BE2C (cell line): ENCODE measurements at regions not wholly inside any gene's neighbourhood (a gene's known extent, or its start where the extent isn't known, plus 50 kb on each side); places are given as distances from the start of the nearest gene placed in this dataset.

Experiments
- DNase-seq: peaks from one replicate; pipeline ENCODE4 v3.0.0-alpha.2; 2020
- H3K27me3 ChIP-seq: fragments of 250-450 bp; sonication (Bioruptor Pico); 2 replicates; pipeline ENCODE4 v1.5.1; 2020; ENCODE audit warnings: mild to moderate bottlenecking
- H3K36me3 ChIP-seq: fragments of 250-450 bp; sonication (Bioruptor Pico); 2 replicates; pipeline ENCODE4 v1.5.1; 2020; ENCODE audit warnings: mild to moderate bottlenecking
- H3K4me1 ChIP-seq: fragments of 250-450 bp; sonication (Bioruptor Pico); 2 replicates; pipeline ENCODE4 v1.5.1; 2020
- H3K4me3 ChIP-seq: 2 replicates; pipeline ENCODE4 v1.5.1; 2011; ENCODE audit warnings: low read depth, low read length
- H3K9me3 ChIP-seq: fragments of 250-450 bp; sonication (Bioruptor Pico); 2 replicates; pipeline ENCODE4 v1.5.1; 2020
- TF ChIP-seq, protein P1 (sequence below): IDR thresholded peaks from 2 replicates; pipeline ENCODE4 v1.5.1; 2012; ENCODE audit warnings: mild to moderate bottlenecking, low read depth, low read length

DNA sequence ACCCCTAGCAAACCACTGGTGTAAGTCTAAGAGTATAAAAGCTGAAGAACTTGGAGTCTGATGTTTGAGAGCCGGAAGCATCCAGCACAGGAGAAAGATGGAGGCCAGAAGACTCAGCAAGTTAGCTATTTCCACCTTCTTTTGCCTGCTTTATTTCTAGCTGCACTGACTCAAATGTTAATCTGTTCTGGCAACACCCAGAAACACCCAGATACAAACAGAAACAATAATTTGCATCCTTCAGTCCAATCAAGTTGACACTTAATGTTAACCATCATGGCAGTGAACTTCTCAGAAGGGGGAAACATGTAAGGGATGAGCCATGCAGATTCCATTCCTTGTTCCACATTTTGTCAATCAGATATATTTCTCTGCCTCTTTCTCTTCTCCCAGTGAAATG, 101.8 kb upstream of the FERD3L start:
- TF ChIP-seq, protein P1, sequence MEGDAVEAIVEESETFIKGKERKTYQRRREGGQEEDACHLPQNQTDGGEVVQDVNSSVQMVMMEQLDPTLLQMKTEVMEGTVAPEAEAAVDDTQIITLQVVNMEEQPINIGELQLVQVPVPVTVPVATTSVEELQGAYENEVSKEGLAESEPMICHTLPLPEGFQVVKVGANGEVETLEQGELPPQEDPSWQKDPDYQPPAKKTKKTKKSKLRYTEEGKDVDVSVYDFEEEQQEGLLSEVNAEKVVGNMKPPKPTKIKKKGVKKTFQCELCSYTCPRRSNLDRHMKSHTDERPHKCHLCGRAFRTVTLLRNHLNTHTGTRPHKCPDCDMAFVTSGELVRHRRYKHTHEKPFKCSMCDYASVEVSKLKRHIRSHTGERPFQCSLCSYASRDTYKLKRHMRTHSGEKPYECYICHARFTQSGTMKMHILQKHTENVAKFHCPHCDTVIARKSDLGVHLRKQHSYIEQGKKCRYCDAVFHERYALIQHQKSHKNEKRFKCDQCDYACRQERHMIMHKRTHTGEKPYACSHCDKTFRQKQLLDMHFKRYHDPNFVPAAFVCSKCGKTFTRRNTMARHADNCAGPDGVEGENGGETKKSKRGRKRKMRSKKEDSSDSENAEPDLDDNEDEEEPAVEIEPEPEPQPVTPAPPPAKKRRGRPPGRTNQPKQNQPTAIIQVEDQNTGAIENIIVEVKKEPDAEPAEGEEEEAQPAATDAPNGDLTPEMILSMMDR: no peak
- H3K4me1 ChIP-seq: no peaks in the 10 kb centered on the region
- no peak overlapping the region for H3K4me3 ChIP-seq
- peaks cover 5% of the 10 kb centered on the region for H3K27me3 ChIP-seq
- DNase-seq: no peak
- H3K9me3 ChIP-seq: no peaks in the 10 kb centered on the region
- H3K36me3 ChIP-seq: no peaks in the 10 kb centered on the region

DNA sequence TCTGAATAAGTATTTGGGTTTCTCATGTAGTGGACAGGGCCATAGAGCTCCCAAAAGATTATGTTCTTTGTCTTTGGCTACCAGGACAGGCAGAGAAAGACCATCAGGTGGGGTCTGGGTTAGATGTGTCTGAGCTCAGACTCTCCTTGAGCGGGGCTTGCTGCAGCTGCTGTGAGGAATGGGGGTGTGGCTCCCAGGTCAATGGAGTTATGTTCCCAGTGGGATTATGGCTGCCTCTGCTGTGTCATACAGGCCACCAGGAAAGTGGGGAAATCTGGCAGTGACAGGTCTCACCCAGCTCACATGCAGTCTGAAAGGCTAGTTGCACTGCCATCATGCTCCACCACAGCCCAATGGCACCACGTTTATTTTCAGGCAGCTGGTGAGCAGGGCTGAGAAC, 97.0 kb upstream of the FERD3L start:
- H3K4me3 ChIP-seq: no peak overlapping the region
- TF ChIP-seq, protein P1: no peak
- no peaks in the 10 kb centered on the region for H3K36me3 ChIP-seq
- H3K27me3 ChIP-seq: peaks cover 3% of the 10 kb centered on the region; the same call in 1 of the 2 replicates
- H3K4me1 ChIP-seq: no peaks in the 10 kb centered on the region
- no peaks in the 10 kb centered on the region for H3K9me3 ChIP-seq
- DNase-seq: no peak

DNA sequence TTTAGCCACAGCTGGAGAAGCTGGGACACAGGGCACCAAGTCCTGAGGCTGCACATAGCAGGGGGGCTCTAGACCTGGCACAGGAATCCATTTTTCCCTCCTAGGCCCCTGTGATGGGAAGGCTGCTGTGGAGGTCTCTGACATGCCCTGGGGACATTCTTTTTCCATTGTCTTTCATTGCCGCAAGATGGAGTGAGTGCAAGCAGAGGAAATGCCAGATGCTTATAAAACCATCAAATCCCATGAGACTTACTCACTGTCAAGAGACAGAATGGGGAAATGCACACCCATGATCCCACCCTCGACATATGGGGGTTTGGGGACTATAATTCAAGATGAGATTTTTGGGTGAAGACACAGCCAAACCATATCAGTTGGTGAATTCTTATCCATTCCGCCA, 94.7 kb upstream of the FERD3L start:
- Histone ChIP-seq H3K27me3 (peaks cover 3% of the 10 kb centered on the region; the same call in 1 of the 2 replicates), H3K4me3 (no peak overlapping the region), H3K9me3 (no peaks in the 10 kb centered on the region), H3K36me3 (no peaks in the 10 kb centered on the region), H3K4me1 (no peaks in the 10 kb centered on the region)
- TF ChIP-seq, protein P1: no peak
- peak; percentile 12 for DNase-seq

DNA sequence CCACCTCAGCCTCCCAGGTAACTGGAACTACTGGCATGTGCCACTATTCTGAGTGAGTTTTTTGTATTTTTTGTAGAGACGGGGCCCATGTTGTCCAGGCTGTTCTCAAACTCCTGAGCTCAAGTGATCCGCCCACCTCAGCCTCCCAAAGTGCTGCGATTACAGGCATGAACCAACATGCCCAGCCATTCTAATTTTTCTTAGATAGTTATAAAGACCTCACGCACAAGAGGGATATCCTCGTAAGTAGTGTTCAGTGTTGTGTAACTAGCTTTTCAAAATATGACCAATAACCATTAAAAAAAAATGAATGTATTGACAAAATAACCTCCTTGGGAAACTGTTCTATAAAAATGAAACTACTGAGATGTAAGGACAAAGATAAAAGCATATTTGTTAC, 90.5 kb upstream of the FERD3L start:
- no peak overlapping the region for H3K4me3 ChIP-seq
- no peaks in the 10 kb centered on the region for H3K27me3 ChIP-seq
- TF ChIP-seq, protein P1: no peak
- no peaks in the 10 kb centered on the region for H3K9me3 ChIP-seq
- no peak for DNase-seq
- no peaks in the 10 kb centered on the region for H3K4me1 ChIP-seq
- H3K36me3 ChIP-seq: no peaks in the 10 kb centered on the region

DNA sequence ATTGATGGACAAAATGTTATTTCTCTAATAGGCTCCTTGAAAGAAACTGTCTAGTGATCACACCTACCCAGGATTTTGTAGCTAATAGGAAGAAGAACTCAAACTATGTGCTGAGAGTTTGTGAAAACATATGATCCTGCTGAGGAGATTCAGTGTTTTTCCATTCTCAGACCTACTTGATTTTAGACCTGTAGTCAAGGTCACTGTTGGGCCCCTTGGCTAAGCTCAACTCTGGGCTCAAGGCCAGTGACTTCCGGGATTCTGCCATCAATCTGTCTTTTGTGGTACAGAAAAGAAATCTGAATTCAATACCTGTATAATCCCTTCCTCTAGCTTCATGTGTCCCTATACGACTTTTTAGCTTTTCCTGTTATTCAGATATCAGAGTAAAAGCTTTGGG, 79.7 kb upstream of the FERD3L start:
- Histone ChIP-seq H3K27me3 (no peaks in the 10 kb centered on the region), H3K4me3 (no peak overlapping the region), H3K4me1 (no peaks in the 10 kb centered on the region), H3K36me3 (no peaks in the 10 kb centered on the region), H3K9me3 (peaks cover 4% of the 10 kb centered on the region; the same call in 1 of the 2 replicates)
- TF ChIP-seq, protein P1: no peak
- DNase-seq: no peak

DNA sequence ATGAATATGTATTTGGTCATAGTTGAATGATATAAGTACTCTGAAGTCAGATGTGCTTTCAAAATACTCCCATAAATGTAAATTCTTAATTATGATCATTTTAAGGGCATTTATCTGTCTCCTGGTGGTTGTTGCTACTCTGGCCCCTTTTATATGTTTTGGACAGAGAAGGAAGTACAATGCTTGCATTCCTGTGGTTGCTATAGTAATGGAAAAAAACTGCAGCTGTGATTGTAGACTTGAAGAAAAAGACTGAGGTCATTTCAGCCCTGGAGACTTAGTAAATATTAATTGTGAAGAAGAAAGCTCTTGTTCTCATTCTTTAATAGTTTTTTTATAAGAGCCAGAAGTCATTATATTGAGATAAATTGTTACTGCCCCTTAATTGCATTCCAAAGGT, 70.2 kb upstream of the FERD3L start:
- TF ChIP-seq, protein P1: no peak
- Histone ChIP-seq H3K27me3 (peaks cover under 1% of the 10 kb centered on the region; the same call in 1 of the 2 replicates), H3K9me3 (no peaks in the 10 kb centered on the region), H3K36me3 (no peaks in the 10 kb centered on the region), H3K4me1 (no peaks in the 10 kb centered on the region), H3K4me3 (no peak overlapping the region)
- DNase-seq: no peak
